NCI-H748 (cell line): ENCODE measurements at regions not wholly inside any gene's neighbourhood (a gene's known extent, or its start where the extent isn't known, plus 50 kb on each side); places are given as distances from the start of the nearest gene placed in this dataset.

Experiments
- DNase-seq: peaks from one replicate; lab custom pipeline; 2025; ENCODE audit not compliant: unreplicated experiment; lab: John Stamatoyannopoulos, UW

DNA sequence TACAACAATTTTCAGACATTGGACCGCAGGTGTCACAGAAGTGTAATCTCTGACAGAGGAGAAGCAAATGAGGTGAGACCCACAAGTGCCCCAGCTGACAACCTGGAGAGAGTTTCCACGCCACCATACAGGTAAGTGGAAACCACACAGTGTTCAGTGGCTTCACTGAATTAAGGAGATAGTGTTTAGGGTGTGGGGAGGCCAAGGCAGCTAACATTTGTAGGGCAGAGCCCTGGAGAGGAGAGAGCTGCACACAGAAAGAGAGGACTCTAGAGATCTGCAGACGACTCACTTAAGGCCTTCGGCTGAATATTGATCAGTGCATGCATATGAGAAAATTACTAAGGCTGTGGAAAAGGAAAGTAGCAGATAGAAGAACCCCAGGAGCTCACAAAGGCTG, 228.9 kb upstream of the TNRC6C start:
- DNase-seq, result no peak

DNA sequence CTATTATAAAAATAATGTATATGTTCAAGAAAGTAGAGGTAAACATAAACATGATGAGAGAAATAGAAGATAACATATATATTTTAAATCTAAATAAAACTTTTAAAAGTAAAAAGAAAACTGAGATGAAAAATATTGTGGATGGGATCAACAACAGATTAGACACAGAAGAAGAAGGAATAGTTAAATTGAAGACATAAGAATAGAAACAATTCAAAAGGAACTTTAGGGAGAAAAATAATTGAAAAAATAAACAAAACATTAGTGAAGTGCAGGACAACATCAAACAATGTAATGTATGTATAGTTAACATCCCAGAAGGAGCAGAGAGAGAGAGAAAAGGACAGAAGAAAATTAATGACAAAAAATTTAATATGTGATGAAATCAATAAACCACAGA, 228.1 kb upstream of the TNRC6C start:
- DNase-seq, result no peak

DNA sequence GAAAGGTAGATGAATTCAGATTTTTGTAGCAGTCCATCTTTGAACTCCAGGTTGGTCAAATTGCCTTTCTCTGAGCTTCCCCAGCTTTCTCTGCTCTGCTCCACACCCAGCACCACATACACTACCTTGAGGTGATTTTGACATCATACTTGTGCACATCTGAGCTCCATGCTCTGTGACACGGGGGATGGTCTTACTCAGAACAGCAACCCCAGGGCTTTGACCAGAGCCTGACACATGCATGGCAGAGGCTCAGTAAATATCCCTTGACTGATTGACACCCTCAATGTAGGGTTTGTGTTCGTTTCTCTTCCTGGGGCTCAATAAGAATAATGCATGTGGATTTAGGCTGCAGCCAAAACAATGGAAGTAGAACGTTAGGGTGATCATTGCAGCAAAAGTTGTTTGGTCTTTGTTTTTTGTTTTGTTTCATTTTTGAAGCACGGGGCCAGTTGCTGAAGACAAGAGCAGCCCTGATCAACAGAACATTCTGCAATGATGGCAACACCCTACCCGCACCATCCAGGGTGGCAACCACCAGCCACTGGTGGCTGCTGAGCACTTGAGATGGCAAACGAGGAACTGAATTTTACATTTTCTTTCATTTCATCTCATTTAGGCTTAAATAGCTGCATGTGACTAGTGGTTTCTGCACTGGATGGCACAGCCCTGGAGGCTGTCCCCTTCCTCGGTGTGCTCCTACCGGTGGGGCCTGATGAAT, 224.8 kb upstream of the TNRC6C start:
- DNase-seq, result no peak

DNA sequence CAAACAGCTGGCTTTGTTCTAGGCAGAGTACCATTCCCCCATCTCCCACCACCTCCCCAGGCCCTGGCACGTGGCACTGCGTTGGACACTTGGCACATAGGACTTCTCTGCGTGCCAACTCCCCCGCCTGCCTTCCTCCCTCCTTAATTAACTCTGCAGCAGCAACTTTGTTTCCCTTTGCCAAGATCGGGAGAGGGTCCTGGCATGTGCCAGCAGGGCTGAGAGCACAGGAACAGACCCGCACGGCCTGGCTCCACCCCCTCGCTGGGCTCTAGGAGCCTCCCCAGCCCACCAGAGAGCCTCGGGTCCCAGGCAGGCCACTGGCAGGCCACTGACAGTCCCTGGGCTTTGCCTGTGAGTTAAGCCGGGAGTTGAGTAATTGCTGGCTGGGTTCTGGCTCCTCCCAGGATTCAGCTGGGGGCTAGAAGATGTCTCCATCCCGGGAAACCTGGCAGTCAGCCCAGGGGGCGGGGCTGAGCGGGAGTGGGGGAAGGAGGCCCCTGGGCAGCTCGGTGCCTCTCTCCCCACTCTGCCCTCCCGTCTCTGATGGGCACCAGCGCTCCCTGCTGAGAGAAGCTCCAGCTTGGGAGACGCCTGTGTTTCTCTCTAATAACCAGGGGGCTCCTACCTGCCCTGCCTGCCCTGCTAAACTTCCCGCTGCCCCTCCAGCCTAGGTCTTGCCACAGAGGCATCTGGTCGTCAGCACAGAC, 224.0 kb upstream of the TNRC6C start:
- peak; percentile 86 for DNase-seq

DNA sequence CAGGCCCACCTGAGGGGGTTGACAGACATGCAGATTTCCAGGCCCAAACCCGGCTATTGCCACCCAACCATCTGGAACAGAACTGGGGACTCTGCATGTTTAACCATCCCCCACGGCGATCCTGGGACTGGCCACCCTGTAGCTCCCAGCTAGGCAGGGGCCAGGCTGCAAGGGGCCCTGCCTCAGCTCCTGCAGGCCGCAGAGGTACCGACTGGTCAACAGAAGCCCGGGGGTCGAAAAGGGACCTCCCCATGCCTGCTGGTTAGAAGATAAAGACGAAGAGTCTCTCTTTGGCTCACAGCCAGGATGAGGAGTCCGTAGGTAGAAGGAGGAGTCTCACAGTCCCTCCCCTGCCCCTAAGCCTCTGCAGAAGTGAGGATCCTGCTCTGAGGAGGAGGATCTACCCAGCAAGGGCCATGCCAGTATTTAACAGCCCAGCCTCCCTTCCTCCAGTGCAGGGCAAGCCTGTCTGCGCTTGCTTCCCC, 223.4 kb upstream of the TNRC6C start:
- DNase-seq, result peak; percentile 81

DNA sequence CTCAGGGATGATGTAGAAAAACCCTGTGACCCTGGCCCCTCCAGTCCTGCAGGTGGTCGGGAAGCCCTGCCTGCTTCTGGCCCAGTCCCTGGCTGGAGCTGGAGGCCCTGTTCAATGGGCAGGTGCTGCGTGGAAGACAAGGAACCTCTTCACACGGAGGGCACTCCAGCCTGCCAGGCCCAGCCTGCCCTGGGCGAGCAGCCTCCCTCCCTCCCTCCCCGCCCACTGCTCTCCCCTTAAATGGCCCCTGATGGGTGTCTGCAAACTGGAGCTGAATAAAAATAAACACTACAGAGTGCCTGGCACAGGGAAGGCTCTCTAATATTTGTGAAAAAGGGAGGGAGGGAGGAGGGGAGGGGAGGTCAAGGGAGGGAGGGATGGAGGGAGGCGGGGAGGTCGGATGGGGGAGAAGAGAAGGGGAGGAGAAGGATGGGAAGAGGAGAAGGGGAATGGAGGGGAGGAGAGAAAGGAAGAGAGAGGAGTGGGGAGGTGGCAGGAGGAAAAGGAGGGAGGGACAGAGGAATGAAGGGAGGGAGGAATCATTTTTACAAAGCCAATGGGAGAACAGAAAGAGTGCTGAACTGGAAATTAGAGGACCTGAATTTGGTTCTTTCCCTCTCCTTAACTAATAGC, 222.8 kb upstream of the TNRC6C start:
- DNase-seq, result peak; percentile 90

DNA sequence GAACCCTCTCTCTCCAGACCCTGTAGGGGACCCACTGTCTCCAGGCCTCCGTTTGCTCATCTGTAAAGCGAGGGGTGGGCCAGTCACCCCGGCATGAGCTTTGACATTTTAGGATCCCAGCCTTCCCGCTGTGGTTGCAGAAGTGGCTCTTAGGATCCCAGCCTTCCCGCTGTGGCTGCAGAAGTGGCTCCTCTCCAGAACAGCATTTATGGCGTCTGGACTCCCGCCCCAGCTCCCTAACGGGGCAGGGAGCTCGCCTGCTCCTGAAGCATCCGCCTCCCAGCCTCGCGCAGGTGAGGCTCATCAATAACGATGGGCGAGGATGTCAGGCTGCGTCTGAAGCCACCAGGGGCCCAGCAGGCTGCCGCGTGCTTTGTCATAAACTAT, 222.3 kb upstream of the TNRC6C start:
- DNase-seq, result peak; percentile 68

DNA sequence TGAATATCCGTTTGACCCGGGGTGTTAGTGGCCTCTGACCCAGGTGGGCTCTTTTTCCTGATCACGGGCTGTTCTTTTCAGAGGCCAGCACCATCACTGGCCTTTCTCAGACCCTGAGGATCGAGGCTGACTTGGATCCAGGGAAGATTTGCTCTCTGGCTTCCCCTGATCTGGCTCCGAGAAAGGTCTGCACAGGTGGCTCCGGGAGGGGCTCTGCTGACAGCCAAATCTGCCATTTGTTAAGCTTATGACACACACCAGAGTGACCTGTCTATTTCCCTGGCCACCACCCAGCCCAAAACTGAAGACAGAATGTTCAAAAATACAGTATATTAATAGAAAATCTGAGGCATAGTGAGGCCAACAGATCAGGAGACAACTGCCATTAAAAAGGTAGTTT, 221.8 kb upstream of the TNRC6C start:
- DNase-seq, result no peak

DNA sequence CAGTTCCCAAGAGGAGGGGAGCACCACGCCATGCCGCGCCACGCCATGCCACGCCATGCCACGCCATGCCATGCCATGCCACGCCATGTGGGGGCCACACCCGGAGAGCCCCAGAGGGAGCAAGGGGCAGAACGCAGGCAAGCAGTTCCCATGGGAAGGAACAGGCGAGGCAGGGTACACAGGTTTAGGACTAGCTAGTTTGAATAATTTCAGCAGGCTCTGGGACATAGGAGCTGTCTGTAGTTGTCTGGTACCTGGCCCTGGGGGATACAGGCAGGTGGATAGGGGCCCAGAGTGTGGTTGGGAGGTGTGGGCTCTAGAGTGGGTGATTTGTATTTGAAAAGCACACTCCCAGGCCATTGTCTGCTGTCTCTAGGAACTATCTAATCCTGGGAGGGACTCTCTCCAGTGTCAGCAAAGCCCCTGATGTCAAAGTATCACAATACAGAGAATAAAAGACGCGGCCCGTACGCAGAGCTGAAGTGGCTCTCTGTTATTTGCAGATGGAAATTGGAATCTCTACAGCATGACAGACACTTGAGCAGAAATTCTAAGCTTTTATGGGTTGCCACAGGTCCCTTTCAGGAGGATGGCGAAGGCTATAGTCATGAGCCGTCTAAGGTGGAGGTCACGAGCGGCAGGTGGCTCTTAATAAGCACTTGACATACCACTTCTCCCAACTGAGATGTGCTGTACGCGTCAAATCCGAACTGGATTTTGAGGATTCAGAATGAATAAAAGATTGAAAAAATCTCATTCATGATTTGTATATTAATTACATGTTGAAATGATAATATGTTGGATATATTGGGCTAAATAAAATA, 220.8 kb upstream of the TNRC6C start:
- DNase-seq, result peak; percentile 96

DNA sequence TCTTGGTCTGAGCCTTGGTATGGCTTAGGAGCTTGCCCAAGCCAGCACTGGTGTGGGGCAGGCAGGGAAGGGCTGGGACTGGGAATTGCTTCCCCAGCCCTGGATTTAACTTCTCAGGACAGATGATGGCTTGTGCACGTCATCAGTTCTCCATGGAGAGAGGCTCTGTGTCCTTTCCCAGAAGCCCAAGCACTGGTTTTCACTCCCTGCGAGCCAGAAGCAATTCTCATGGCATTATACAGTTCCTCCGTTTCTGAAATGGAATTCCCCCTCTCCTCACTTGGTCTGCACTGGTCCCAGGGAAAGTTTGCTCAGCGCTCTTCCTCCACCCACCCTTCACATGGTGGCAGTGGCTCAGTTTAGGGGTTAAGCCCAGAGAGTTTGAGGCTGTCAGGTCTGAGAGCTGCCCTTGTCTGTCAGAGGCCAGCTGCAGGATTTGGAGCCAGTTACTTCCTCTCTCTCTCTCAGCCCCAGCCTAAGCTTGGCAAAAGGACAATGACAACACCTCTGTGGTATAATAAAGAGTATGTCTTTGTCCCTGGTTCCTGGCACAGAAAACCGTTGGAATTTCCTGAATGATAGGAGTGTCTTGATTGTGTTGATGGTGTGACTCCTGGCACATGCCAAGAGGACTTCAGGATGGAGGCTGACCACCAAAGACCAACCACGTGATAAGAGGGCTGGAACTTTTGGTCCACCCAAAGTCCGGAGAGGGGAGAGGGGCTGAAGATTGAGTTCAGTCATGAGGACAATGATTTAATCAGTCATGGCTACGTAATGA, 219.6 kb upstream of the TNRC6C start:
- DNase-seq, result no peak

DNA sequence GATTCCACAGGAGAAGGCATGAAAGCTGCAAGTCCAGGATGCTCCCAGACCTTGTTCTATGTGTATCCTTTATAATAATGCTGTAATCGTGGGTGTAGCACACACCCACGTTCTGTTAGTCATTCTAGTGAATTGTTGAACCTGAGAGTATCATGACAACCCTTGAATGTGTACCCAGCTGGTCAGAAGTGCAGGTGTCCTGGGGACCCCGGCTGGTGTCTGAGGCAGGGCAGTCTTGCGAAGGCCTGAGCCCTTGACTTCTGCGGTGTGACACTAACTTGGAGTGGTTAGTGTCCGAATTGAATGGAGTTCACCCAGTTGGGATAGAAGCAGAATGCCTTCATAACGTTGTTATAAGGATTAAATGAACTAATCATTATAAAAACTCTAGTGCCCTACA, 218.0 kb upstream of the TNRC6C start:
- no peak for DNase-seq

DNA sequence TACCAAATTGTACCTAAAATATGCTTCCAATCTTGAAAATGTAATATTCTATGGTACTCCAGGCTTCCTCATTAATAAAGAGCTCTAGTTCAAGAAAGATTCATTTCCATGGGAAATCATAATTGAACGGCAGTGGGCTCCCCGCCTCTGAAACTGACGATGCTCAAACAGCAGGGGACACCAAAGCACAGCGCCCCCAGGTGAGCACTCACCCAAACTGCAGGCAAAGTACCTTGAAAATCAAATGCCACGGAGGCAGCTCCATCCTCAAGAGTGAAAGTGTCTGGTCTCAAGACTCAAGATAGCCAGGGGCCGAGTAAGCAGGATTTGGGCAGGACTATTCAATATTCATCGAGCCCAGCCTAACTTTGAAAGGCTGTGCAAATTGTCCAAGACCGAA, 217.4 kb upstream of the TNRC6C start:
- no peak for DNase-seq

DNA sequence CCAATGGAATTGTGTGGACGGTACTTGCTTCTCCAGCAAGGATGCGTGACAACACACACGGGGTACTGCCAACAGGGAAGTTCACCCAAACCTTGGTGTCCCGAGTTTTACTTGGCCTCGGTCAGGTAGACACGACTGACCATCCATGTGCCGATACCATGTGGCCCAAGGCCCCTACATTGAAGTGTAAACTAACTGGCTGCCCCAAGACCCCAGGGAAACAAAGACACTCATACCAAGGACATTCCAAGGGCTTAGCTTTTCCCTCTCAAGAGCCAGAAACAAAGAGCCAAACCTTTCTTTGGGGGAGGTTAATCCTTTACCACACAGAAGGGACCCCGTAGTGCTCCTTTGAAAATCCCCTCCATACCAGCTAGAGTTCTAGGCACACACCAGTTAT, 215.9 kb upstream of the TNRC6C start:
- no peak for DNase-seq

DNA sequence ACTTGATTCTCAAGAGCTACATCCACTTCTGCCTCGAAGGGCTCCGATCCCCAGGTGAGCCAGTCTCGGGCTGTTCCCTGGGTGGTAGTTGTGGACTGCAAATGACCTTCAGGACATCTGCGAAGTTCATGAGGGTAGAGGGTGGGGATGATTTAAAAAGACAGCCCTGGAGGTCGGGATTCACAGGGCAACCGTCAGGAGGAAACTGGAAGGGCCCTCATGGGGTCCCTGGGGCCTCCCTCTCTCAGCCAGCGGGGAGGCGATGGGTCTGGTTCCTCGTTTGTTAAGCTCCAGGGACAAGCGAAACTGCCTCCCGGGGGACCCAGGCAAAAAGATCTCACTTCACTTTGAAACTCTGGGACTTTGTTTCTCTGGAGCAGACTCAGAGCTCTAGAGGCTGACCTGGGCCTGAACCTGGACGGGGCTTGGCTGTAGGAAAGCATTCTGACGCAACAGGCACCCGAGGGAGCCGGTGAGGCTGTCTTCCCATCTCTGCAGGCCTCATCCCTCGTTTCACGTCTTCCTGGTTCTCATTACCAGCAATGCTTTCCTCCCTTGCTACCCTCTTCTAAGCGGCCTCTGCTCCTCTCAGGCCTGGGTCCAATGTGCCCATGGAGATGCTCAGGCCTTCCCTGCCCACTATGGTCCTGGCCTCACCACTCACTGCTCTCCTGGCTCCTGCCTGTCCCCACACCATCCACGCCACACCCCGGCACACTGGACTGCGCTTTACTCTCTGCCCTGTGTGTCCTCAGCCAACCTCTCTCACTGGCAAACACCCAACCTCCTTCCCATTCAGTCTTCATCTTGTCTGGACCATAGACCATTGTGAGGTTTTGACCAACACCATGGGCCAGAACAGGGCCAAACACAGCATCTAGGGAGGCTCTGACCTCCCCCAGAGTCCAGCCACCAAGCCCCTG, 214.2 kb upstream of the TNRC6C start:
- no peak for DNase-seq

DNA sequence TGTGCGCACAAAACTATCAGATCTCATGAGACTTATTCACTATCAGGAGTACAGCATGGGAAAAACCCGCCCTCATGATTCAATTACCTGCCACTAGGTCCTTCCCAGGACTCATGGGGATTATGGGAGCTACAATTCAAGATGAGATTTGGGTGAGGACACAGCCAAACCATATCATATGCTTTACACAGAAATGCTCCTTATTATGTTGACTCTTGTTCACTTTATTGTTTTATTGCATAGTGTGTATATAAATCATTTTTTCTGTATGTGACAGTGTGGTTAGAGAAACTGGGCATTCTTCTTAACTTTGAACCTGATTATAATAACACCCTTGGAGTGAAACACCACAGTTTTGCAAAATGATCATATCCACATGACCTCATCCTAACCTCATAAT, 212.8 kb upstream of the TNRC6C start:
- no peak for DNase-seq

DNA sequence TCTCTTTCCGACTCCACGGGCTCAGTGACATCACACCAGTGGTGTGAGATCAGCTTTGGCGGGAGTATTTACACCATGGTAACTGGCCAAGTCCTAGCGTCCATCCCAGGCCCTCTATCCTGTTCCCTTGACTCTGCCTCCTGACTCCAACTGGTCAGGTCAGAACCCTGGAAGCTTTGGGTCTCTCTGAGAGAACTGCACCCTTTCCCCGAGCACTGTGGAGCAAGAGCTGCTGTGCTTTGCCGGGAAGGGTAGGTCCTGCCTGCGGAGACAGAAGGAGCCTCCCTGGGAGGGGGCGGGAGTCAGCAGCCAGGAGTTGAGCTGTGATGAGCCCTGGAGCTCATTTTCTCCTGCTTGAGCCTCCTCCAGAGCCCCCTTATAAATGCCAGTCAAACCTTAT, 212.1 kb upstream of the TNRC6C start:
- no peak for DNase-seq

DNA sequence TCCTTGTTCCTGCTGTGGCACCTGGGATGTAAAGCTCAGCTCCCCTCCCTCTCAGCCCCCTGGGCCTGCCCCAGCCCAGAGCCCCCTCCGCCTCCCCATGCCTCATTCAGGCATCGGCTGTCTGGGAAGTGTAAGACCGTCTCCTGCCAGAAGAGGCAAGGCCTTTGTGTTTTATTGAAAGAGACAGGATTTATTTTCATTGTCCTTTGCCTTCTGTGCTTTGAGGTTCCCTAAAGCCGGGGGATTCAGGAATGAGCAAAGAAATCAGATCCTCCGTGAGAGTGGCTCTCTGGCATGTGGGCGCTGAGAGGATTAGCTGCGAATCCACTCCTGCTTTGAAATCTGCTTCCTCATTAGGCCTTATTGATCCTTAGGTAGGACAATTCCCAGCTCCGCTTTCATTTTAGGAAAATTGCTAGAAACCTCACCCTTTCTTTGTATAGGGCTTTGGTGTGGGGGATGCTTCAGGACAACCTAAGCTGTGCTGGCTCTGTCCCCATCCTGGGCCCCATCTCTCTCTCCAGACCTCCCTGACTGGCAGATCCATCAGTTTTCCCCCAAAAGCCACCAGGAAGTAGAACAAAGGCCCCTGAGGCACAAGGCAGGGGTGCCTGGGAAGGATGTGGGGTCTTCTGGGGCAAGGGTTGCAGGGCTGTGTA, 211.5 kb upstream of the TNRC6C start:
- DNase-seq, result no peak

DNA sequence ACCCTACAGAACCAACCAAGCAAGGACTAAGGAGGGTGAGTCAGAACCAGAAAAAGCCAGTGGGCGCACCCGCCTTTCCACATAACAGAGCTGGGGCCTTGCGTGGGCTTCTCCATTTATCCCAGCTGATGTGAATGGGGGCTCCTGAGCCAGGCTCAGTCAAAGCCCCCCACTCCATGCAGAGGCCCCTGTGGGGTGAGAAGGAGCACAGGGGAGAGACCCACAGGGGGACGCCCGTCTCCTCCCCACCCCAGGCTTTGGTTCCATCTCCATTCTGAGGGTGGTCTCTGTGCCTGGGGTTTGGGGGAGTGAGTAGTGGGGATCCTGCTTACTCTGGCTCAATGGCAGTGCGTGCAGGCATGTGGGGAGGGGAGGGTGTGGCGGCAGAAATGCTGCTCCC, 210.1 kb upstream of the TNRC6C start:
- no peak for DNase-seq

DNA sequence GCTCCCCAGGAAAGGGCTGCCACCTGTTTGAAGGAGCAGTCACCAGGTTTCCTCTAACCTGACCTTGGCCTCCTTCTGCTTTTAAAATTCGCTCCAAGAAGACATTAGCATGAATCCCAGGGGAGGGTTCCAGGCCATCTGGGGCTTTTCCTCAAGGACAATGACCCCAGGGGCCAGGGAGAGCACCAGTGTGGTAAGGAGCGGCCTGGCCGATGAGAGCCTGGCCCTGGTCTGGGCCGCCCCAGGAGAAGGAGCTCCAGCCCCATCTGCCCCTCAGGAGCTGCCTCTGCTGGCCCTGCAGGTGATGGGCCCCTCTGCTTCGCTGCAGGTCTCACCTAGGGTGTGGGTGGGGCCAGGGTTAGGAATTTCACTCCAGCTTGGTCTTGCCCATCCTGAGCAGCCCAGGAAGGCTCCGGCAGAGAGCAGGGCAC, 209.2 kb upstream of the TNRC6C start:
- DNase-seq, result no peak
